ENCODE measurements at regions not wholly inside any gene's neighbourhood (a gene's known extent, or its start where the extent isn't known, plus 50 kb on each side); places are given as distances from the start of the nearest gene placed in this dataset.

DNA sequence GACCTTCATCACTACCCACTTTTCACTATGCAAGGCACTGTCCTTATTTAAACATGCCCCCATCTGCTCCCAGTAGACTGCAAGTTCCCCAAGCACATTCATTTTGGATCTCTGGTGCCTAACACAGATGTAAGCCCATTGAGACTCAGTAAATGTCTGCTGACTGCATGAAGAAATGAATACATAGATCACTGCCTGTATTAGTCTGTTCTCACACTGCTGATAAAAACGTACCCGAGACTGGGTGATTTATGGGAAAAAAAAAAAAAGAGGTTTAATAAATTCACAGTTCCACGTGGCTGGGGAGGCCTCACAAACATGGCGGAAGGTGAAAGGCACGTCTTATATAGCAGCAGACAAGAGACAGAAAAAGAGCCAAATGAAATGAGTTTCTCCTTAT lies 204.9 kb downstream of the ATG4C start:
- no peak for DNase-seq

DNA sequence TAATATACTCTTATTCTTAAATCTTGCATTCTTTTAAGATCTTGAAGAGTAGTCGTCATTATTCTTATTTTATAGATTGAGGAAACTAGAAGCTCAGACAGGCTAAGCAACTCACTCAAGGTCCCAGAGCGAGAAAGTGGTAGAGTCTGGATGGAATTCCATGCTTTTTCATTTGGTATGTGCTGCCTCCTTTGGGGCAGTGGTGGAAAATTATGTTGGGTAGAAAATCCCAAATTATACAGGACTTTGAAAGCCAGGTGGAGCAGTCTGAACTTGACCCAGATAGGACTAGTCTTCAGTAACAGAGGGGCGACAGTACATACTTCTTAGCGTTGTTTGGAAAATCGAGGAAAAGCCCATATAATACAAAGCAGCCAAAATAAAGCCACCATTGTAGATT lies 205.6 kb downstream of the ATG4C start:
- DNase-seq, result peak; percentile 1

DNA sequence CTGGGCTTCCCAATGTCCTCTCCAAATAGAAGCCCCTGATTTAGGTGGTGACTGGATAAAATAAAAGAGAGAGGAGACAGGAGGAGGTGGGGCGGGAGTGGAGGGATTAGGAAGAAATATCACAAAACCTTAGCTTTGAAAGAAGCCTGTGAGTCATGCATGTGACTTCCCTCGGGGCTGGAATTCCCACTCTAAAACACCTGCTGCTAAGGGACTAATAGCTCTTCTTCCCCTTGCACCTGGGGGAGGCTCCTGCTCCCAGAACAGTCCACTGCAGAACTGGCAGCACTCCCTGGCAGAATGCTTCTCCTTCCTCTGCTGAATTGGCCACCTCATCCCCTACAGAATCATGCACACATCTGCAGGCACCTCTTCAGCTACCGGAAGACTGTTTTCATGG lies 207.2 kb downstream of the ATG4C start:
- DNase-seq, result no peak

DNA sequence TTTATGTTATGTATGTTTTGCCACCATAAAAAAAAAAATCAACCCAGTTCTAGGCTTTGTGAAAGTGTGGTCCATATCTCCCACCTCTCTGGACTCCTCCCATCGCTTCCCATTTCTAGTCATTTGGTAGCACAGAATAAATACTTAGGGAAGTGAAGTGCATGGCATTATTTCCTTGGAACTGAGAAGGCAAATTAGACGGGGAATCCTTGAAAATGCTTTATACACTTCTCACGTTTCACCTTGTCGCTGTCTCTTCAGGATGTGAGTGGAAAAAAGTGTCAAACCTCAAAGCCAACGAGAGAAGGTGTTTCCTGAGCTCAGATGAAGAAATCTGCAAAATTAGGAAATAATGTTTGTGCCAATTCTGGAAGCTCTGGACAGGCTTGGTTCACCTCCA lies 209.9 kb downstream of the ATG4C start:
- DNase-seq, result no peak

DNA sequence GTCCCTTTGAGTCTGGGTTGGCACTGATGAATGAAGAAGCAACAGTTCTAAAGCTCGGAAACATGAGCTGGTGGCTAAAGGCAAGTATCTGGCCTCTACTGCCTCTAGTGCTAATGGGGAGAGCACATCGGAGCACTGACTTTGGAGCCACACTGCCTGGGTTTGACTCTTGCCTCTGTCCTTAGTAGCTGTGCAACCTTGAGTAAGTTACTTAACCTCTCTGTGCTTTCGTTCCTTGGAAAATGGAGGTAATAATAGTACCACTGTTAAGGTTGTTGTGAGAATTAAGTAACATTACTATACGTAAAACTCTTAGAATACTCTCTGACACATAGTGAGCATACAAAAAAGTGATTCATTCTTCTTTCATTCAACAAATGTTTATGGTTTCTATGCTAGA lies 211.2 kb downstream of the ATG4C start:
- DNase-seq, result no peak

DNA sequence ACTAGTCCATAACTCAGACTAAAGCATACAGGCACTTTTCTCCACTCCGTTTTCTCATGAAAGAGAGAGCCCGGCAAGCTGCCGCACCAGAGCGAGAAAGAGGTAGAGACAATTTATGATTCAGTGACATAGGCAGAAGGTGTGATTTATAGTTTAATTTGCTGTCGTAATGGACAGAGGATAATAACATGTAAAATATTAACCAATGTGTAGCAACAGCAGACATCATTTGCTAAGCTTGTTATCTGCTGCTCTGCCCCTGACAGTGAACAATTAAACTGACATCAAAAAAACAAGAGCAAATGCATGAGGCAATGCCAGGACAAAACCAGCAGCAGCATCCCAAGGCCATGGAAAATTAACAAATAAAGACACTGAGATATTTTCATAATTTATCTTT lies 214.0 kb downstream of the ATG4C start:
- DNase-seq, result no peak

DNA sequence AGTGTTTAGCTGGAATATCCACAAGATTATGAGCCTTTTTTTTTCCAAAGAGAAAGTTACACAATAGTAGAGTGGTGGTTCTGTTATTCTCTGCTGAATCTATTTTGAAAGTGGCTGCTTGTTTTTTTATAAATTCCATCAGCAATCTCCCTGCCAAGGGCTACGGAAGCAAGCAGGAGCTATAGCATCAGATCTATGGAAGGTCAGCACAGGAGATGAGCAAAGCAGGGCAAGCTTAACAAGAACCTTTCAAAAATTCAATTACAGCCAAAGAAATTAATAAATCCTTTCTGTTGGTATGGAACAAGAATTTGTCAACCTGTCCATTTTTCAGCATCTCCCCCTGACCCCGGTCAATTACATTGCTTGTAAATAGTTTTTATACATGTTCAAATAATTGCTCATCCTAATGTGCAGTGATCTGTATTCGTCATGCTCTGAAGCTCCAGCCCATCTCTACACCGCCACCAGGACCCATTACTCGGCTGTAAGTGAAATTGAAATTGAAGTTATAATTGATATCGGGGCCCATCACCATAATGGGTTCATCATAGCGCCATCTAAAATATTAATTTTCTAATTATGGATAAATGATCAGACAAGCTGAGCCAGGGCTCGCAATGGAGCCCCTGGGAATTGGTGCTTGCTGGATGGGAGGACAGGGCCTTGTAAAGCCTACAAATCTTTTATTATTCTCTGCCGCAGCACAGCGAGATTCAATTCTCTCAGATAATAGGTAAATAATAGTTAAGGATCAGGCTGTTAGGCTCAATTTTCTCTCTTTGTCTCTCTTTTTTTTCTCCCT lies 215.1 kb downstream of the ATG4C start:
- DNase-seq, result no peak

DNA sequence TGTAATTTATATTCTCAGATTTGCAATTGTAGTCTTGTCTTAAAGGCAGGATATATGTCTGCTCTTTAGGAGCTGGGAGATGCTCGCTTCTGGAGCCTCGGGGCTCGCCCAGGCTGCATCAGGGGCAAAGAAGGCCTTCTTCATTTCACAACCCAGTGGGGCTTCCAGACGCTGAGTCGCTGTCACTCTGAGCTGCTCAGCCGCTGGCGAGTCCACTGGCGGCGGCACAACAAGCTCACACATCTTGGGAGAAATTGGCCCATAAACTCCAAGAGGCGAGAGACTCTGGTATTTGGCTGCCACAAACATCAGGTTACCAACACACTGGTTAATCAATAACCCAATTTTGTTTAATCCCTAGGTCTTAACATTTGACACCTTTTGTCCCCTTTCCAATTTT lies 216.6 kb downstream of the ATG4C start:
- DNase-seq, result no peak

DNA sequence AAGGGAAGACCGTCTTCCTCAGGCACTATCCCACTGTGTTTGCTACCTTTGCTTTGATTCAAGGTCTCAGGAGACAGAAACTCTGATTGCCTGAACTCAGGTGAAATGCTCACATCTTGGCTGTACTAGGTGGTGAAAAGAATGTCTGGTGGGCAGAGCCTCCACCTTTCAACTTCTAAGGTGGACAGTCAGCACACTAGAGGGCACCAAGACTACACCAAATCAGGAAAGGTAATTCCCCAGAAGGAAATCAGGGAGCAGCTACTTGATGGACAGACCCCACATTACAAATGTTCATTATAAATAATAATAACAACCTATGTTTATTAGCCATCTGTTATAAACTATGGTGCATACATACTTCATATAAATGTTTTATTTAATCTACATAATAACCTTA lies 220.9 kb downstream of the ATG4C start:
- no peak for DNase-seq

DNA sequence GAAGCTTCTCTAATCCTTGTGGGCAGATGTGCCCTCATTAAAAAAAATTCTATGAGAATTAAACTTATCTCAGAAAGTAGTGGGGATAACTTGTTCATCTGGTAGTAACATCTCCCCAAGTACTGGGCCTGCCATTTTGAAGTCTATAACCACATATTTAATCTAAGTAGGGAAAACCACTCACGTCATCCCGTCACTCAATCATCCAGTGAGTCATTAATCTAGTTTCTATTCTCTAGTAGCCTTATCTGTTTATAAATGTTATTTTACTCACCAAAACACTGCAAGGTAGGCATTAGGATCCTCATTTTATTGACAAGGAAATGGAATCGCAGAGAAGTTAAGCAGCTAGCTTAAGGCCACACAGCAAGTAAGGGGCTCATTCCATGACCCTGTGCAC lies 221.9 kb downstream of the ATG4C start:
- DNase-seq, result no peak

DNA sequence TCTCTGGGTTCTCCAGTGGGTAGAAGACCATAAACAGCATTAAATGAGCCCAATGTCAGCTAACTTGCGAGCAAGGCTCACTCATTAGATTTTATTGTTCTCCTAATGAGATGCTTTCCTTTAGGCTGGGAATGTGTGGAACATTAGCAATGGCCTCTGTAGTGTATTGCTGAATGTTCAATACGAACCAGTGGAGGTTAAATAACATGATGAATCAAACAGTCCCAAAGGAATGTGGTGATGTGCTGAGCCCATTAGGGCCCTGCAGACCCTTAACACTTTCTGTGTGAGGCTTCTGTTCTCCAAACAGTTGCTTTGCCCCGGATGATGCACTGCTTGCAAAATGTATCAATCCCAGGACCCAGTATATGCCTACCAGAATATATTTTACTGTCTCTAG lies 225.5 kb downstream of the ATG4C start:
- no peak for DNase-seq

DNA sequence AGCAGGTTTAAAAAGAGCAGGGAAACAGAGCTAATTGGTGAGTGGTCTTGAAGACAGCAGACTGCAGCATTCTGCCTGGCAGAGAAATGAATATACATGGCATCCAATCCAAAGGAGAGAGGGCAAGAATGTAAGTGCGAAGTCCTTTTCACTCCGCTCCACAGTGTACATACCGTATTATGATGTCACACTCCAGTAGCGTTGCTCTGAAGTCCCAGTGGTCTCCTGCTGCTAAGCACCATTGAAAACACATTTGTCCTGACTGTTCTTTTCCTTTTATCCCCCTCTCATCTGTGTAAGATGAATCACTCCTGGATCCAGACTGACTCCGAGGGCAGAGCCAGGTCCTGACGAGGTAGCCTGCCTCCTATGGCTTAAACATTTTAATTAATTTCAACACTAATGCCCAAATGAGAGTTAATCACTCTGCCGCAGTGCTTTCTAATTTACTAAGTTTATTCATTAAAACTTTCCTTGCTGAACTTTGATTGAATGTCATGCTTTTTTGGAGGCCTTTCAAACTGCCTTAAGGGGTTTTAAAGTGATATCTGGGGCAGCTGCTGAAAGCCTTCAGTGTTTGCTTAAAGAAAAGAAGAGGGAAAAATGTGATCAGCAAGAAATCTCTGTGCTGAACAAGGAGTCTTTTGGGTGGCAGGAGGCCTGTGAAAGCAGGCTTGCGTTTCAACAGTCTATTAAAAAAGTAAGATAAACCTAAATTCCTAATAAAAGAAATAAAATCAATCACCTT lies 227.2 kb downstream of the ATG4C start:
- no peak for DNase-seq

DNA sequence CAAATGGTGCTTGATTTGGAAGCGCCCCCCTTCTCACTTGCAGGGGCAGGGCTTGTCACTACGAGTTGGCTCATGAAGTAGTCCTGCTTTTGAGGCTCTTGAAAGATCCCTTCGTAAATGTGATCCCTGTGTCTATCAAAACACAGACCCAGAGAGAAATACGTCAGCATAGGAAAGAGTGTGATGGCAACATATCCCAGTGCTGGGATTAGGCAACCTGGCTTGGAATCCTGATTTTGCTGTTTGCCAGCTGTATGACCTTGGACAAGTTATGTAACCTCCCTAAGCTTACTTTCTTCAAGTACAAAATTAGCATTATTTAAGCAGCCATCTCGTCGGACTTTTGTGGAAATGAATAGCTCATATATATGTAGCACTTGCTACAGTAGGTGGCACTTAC lies 228.4 kb downstream of the ATG4C start:
- no peak for DNase-seq

DNA sequence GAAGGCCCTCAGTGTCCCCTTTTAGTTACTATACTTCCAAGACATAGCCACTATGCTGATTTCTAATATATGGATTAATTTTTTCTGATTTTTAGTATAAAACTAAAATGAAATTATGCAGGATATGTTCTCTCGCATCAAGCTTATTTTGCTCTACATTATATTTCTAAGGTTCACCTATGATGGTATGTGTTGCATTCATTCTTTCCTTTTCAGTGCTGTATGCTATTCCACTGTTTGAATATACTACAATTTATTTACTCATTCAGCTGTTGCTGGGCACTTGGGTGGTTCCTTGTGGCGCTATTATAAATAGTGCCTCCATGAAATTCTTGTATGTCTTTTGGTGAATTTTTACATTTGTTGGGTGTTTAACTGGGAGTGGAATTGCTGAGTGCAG lies 230.3 kb downstream of the ATG4C start:
- DNase-seq, result no peak

DNA sequence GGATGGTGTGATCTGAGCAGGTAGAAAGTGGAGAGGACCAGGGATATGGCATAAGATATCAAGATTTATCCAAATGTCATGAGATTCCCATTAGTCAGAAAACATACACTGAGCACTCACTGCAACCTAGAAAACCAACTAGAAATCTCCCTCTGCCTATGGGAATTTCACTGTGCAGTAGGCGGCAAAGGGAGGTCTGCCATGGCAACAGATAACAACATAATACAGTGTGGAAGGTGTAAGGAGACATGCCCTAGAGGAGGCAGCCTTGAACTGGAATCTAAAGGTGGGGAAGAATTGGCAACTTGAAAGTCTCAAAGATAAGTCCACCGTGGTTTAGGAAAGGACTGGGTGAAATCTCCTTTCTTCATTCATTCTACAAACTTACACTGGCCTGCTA lies 238.4 kb downstream of the ATG4C start:
- no peak for DNase-seq

DNA sequence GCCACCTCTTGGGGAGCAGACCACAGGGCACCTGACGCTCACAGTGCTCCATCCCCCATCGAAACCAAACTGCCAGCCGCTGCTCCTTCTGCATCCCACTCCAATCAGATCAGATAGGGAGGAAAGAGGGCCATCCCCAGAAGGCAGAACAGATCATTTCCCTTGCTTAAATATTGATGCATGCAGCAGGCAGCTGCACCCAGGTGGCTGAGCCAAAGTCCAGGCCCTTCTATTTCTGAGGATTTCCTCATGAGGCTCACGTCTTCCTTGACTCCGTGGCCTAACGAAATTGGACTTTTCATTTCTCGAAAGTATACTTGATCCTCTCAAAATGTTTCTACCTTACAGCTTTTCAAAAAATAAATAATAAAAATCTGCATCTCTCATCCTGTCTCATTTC lies 239.2 kb downstream of the ATG4C start:
- no peak for DNase-seq

DNA sequence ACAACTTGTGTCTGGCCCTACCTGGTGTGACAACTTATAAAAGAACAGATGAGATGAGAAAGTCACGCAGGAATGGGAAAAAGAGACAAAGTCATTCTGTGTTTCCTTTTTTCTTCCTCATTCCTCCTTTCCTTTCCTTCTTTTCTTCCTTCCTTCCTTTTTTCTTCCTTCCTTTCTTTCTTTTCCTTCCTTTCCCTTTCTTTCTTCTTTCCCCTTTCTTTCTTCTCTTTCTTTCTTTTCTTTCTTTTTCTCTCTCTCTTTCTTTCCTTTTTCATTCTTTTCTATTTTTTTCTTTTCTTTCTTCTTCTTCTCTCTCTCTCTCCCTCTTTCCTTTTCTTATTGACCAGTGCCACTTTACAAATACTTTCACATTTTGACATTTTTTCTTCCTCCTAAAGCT lies 239.7 kb downstream of the ATG4C start:
- no peak for DNase-seq

DNA sequence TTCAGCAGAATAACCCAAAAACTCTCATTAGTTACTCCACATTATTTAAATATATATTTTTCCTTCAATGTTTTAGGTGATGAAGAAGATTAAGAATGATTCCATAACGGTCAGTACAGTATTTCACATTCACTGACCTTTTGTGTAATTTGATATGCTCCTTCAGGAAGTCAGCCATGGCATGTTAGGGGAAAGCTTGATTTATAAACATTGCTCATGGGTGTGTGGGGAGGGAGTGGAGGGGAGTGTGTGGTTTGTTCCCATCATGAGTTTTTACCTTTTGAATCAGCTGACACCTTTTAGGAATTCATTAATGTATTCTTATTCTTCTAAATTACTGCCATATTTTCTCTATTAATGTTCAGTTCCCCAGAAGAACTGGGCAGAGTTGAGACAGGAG lies 240.2 kb downstream of the ATG4C start:
- DNase-seq, result no peak

DNA sequence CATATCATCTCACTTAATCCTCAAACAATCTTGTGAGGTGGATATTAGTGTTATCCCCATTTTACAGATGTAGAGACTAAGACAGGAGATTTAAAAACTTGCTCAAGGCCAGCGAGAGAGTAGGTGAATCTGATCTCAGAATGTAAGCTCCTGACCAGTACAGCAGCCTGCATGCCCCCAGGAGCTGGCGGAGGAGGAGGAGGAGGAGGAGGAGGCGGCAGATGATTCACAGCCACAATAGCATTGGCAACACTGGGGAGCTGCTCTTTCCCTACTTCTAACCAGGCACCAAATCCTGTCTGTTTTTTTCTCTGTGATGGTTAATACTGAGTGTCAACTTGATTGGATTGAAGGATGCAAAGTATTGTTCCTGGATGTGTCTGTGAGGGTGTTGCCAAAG lies 243.2 kb downstream of the ATG4C start:
- DNase-seq, result no peak

DNA sequence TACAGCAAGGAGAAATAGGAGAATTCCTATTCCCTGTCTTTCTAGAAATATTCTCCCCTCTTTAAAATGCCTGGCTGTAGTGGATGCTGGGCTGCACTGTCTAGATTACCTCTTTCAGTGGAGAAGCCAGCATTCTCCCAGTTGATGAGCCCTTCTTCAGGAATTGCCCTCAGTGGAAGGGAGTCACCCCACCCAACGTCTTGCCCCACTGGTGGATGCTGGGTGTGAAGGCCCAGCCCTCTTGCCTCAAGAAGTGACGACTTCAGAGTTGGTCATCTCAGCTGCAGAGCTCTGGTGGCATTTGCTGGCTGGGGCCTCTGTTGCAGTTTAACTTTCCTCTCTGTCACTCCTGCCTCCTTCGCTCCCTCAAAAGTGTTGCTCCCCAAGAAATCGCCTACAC lies 248.2 kb downstream of the ATG4C start:
- no peak for DNase-seq

DNA sequence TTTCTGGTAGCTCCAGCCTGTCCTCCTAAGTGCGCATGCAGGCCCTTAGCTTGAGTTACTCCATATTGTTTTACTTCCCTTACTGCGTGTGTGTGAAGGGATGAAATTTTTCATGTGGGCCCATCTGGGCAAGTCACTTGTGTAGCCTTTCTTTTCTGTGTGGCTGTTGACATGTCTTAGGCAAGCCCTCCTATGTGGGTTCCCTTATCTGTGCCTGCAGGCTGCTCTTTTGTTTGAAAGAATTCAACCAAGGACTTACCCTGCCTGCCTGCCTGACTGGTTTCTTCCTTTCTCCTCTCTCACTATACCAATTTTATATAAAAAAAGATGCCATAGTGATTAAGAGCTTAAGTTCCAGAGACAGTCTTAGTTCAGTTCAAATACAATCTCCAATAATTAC lies 249.3 kb downstream of the ATG4C start:
- no peak for DNase-seq

DNA sequence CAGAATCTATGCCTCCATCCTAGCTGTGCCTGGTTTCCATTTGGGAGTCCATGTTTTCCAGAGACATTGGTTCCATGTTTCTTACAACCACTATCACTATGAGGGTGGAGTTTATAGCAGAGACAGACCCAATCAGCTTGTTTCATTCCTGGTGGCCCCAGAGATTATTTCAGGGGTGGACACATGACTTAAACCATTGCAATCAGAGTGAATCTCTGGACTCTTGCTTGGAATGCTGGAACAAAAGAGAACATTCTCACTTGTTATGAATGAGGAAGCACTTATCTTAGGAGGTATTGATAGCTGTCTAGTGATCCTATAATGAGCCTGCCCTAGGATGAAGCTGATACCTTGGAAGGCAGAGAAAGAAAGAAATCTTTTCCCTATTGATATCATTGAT lies 250.3 kb downstream of the ATG4C start:
- DNase-seq, result no peak

DNA sequence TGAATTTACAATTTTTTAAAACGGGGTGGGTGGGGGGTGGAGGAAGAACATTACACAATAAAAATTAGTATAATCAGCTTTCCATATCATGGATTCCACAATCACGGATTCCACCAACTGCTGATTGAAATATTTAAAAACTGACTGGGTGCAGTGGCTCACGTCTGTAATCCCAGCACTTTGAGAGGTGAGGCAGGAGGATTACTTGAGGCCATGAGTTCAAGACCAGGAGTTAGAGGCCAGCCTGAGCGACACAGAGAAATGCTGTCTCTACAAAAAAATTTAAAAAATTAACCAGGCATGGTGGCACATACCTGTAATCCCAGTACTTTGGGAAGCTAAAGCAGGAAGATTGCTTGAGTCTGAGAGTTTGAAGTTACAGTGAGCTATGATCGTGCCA lies 254.7 kb downstream of the ATG4C start:
- no peak for DNase-seq

DNA sequence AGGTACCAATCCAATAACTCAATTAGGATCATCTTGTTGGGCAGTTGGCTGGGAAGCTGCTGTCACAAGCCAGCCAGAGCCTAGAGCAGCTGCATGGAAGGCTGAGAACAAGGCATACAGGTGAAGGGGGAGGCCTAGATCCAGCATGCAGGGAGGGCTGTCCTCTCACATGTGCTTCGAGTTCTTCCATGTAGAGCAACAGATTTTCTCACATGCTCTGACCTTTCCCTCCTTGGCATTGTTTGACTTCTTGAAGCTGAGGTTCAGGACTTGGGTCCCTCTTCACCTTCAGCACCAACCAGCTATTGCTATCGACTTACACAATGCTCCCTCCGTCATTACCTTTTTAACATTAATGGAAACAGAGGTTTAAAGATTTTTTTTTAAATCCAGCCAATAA lies 257.7 kb downstream of the ATG4C start:
- DNase-seq, result peak; percentile 4

DNA sequence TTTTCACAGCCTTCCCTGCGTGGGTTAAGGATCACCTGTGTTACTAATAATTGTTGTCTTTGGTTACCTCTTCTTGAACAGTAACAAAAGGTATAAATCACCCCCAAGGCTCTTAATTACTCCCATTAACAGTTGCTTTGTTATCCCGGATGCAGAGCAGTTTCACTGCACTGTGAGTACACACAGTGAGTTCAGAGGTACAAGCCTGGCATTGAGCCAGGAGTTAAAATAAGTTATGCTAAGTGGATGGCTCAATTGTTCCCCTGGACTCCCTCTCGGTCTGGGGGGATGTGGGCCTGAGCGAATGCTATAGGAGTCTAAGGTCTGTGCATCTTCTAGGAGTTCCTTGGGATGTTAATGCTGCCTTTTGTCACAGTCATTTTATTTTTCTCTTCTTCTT lies 258.3 kb downstream of the ATG4C start:
- DNase-seq, result peak; percentile 96
